H1 (cell line): ENCODE measurements at regions not wholly inside any gene's neighbourhood (a gene's known extent, or its start where the extent isn't known, plus 50 kb on each side); places are given as distances from the start of the nearest gene placed in this dataset.
A peak's percentile ranks its signal among the peaks of the same experiment; 100 is the strongest.
"Not testable (repeated sequence)": the region's sequence is repeated elsewhere in the genome, so short reads cannot be mapped to it uniquely, and the experiment has no call there.

Experiments used
- CTCF ChIA-PET: fragments of 300-600 bp; sonication (Branson Sonifier 250); formaldehyde crosslinking; loops from one replicate; lab custom pipeline; 2021; ENCODE audit not compliant: partially characterized antibody; lab: Charles Lee
- POLR2A ChIA-PET: fragments of 300-600 bp; sonication (Branson Sonifier 250); formaldehyde crosslinking; loops from one replicate; lab custom pipeline; 2021; ENCODE audit warnings: inconsistent platforms; ENCODE audit not compliant: partially characterized antibody; lab: Charles Lee
- DNase-seq, 2 experiments: peaks; one replicate each; pipeline versions ENCODE4 v3.0.0 to v3.0.0-alpha.2; 2010 to 2022; ENCODE audit warnings: low spot score in 2 of 2, low read depth in 1 of 2, mixed read lengths in 1 of 2
- FAIRE-seq: peaks from 2 replicates; lab custom pipeline; 2011; peaks lifted over from hg19 to GRCh38; lab: Jason Lieb, UNC
- H2AFZ ChIP-seq: 2 replicates; pipeline ENCODE4 v1.8.1; 2012; ENCODE audit warnings: low read length, inconsistent platforms
- H2AK5ac ChIP-seq: 2 replicates; pipeline ENCODE4 v1.6.1; 2013; ENCODE audit warnings: low read depth, low read length
- H2BK120ac ChIP-seq: replicated peaks from 2 replicates; pipeline ENCODE3; 2013; ENCODE audit warnings: low read depth, low read length, inconsistent platforms
- H2BK12ac ChIP-seq: 2 replicates; pipeline ENCODE4 v1.6.1; 2013; ENCODE audit warnings: low read depth, low read length
- H2BK15ac ChIP-seq: 2 replicates; pipeline ENCODE4 v1.6.1; 2013; ENCODE audit warnings: low read length
- H2BK20ac ChIP-seq: 2 replicates; pipeline ENCODE4 v1.6.1; 2013; ENCODE audit warnings: low read length
- H2BK5ac ChIP-seq: 2 replicates; pipeline ENCODE4 v1.6.1; 2013; ENCODE audit warnings: low read depth, low read length
- H3K14ac ChIP-seq: 2 replicates; pipeline ENCODE4 v1.6.1; 2013; ENCODE audit warnings: inconsistent platforms; ENCODE audit not compliant: insufficient read length
- H3K18ac ChIP-seq: 2 replicates; pipeline ENCODE4 v1.6.1; 2013; ENCODE audit warnings: low read length; ENCODE audit errors: extremely low read depth
- H3K23ac ChIP-seq: 2 replicates; pipeline ENCODE4 v1.6.1; 2013; ENCODE audit warnings: inconsistent platforms; ENCODE audit not compliant: insufficient read length
- H3K23me2 ChIP-seq: 2 replicates; pipeline ENCODE4 v1.6.1; 2013; ENCODE audit warnings: low read depth, low read length
- H3K27ac ChIP-seq: 2 replicates; pipeline ENCODE4 v1.6.1; 2011; ENCODE audit warnings: low read depth, low read length, inconsistent platforms
- H3K27me3 ChIP-seq, 4 experiments: replicated peaks in 1 of 4; 1 replicate in 1 of 4; 2 replicates in 3 of 4; pipeline versions ENCODE4 v1.6.1 to v1.8.1; 2011 to 2013; ENCODE audit warnings: low read length in 3 of 4, mild to moderate bottlenecking in 3 of 4, inconsistent platforms in 2 of 4, mixed read lengths in 2 of 4, moderate library complexity in 1 of 4; ENCODE audit not compliant: control insufficient read depth in 3 of 4, insufficient read depth in 3 of 4; ENCODE audit errors: extremely low read depth in 1 of 4
- H3K36me3 ChIP-seq, 4 experiments: 2 replicates each; pipeline versions ENCODE4 v1.6.1 to v1.8.1; 2011 to 2013; ENCODE audit warnings: mild to moderate bottlenecking in 4 of 4, low read length in 3 of 4, moderate library complexity in 2 of 4, control low read depth in 1 of 4, inconsistent platforms in 1 of 4; ENCODE audit not compliant: insufficient read depth in 4 of 4, control insufficient read depth in 2 of 4
- H3K4ac ChIP-seq: replicated peaks from 2 replicates; pipeline ENCODE3; 2013; ENCODE audit warnings: low read length, low read depth, mixed read lengths, inconsistent platforms; ENCODE audit not compliant: insufficient read length
- H3K4me1 ChIP-seq, 4 experiments: replicated peaks in 1 of 4; 1 replicate in 1 of 4; 2 replicates in 3 of 4; pipeline versions ENCODE4 v1.6.1 to v1.8.1; 2011 to 2013; ENCODE audit warnings: low read length in 3 of 4, inconsistent platforms in 2 of 4, mixed read lengths in 1 of 4; ENCODE audit not compliant: insufficient read depth in 4 of 4, control insufficient read depth in 3 of 4
- H3K4me2 ChIP-seq, 2 experiments: 2 replicates each; pipeline versions ENCODE4 v1.6.1 to v1.8.1; 2011 to 2013; ENCODE audit warnings: low read depth in 2 of 2, low read length in 2 of 2, control low read depth in 1 of 2, inconsistent platforms in 1 of 2, mild to moderate bottlenecking in 1 of 2; ENCODE audit not compliant: insufficient read depth in 1 of 2
- H3K4me3 ChIP-seq, 4 experiments: fragments of 200-600, 300-600 bp in 1 of 4; sonication (generic), shearing (Covaris generic), sonication (Bioruptor Twin) in 1 of 4; 2 replicates each; pipeline versions ENCODE4 v1.5.1 to v1.8.1; 2011 to 2016; ENCODE audit warnings: low read length in 4 of 4, low read depth in 3 of 4, control low read depth in 2 of 4, inconsistent platforms in 2 of 4, mild to moderate bottlenecking in 2 of 4, mixed read lengths in 1 of 4, moderate library complexity in 1 of 4; ENCODE audit not compliant: insufficient read depth in 2 of 4; ENCODE audit errors: extremely low read depth in 1 of 4
- H3K56ac ChIP-seq: replicated peaks from 2 replicates; pipeline ENCODE3; 2013; ENCODE audit warnings: low read depth, mild to moderate bottlenecking, mixed read lengths, low read length, inconsistent platforms; ENCODE audit not compliant: insufficient read length
- H3K79me1 ChIP-seq: 2 replicates; pipeline ENCODE4 v1.6.1; 2013; ENCODE audit warnings: low read depth, low read length, control low read depth
- H3K79me2 ChIP-seq, 2 experiments: 2 replicates each; pipeline versions ENCODE4 v1.6.1 to v1.8.1; 2012 to 2013; ENCODE audit warnings: low read length in 2 of 2, mild to moderate bottlenecking in 2 of 2, inconsistent platforms in 1 of 2; ENCODE audit not compliant: insufficient read depth in 2 of 2, control insufficient read depth in 1 of 2
- H3K9ac ChIP-seq, 4 experiments: replicated peaks in 1 of 4; 1 replicate in 1 of 4; 2 replicates in 3 of 4; pipeline versions ENCODE4 v1.6.1 to v1.8.1; 2011 to 2013; ENCODE audit warnings: low read depth in 3 of 4, low read length in 3 of 4, control low read depth in 2 of 4, mild to moderate bottlenecking in 2 of 4, moderate library complexity in 2 of 4, inconsistent platforms in 1 of 4; ENCODE audit errors: extremely low read depth in 1 of 4
- H3K9me3 ChIP-seq, 2 experiments: 2 replicates each; pipeline versions ENCODE4 v1.6.1 to v1.8.1; 2012 to 2013; ENCODE audit warnings: mild to moderate bottlenecking in 2 of 2, moderate library complexity in 2 of 2, control low read depth in 1 of 2, inconsistent platforms in 1 of 2, low read depth in 1 of 2, low read length in 1 of 2, mixed read lengths in 1 of 2; ENCODE audit not compliant: insufficient read depth in 2 of 2
- H4K20me1 ChIP-seq, 2 experiments: replicated peaks in 1 of 2; 2 replicates each; pipeline versions ENCODE3 to v1.8.1; 2011 to 2013; ENCODE audit warnings: inconsistent platforms in 2 of 2, low read length in 2 of 2, mild to moderate bottlenecking in 1 of 2; ENCODE audit not compliant: insufficient read depth in 2 of 2, control insufficient read depth in 1 of 2
- H4K5ac ChIP-seq: 2 replicates; pipeline ENCODE4 v1.6.1; 2013; ENCODE audit warnings: low read length, low read depth, mixed read lengths, inconsistent platforms; ENCODE audit not compliant: insufficient read length
- H4K8ac ChIP-seq: 2 replicates; pipeline ENCODE4 v1.8.0; 2013; ENCODE audit warnings: mild to moderate bottlenecking, moderate library complexity, low read length, inconsistent platforms; ENCODE audit not compliant: insufficient read depth; ENCODE audit errors: extremely low read depth
- H4K91ac ChIP-seq: replicated peaks from 2 replicates; pipeline ENCODE3; 2013; ENCODE audit warnings: low read length, mixed read lengths, inconsistent platforms; ENCODE audit not compliant: insufficient read length
- KDM4A ChIP-seq: IDR thresholded peaks from one replicate; pipeline ENCODE4 v1.7.1; 2012; ENCODE audit warnings: low read depth, mild to moderate bottlenecking, moderate library complexity, low read length, inconsistent platforms; ENCODE audit not compliant: severe bottlenecking
- RFX5 ChIP-seq: IDR thresholded peaks from 2 replicates; pipeline ENCODE4 v1.6.1; 2011; ENCODE audit warnings: low read depth, low read length, improper control_type of control experiment, borderline replicate concordance
- WGBS, 2 experiments: shearing (Covaris generic) in 1 of 2; methylation state at CpG; one replicate each; pipeline versions ENCODE4 v1.1.6 to v1.1.7; 2013 to 2015; ENCODE audit warnings: low lambda C conversion rate in 2 of 2, mixed read lengths in 2 of 2, inconsistent platforms in 1 of 2, low coverage in 1 of 2, missing lambda C conversion rate in 1 of 2; ENCODE audit not compliant: insufficient replicate concordance in 2 of 2, insufficient coverage in 1 of 2, insufficient read length in 1 of 2; ENCODE audit errors: extremely low coverage in 1 of 2, missing lambda C conversion rate in 1 of 2; 5-methylcytosine and 5-hydroxymethylcytosine counted together

DNA sequence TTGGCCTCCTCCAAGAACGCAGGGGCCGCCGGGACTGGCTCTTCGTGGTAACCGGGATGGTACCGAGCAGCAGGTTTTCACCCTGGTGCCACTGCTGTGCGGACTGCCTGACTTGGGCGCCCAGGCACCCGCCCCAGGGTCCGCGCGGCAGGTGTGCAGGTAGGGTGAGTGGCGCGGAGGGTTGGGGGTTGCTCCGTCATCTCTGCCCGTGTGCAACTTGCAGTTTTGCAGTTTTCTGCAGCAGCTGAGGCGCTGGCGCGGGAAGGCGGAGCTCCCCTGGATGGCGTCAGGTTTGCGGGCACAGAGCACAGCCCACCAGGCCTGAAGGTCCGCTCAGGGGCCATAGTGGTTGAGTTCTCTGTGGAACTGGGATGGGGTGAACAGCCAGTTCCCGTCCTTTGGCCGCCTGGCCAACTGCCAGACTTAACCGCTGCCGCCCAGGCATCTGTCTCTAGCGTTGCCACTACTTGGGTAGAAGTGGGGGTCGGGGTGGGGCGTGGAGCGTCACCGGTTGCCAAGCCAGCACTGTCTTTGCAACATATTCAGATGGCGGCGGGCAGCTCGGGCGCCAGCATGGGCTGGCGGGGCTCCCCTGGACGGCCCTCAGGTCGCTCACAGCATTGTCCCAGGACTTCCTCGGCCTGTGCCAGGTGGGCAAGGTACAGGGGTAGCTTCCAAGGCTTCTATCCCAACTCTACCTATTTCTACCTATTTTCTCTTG, 417.2 kb downstream of the FOXD4L4 start:
- H3K27me3 ChIP-seq, H4K91ac ChIP-seq, FAIRE-seq, H3K4me1 ChIP-seq, H3K18ac ChIP-seq, H3K9me3 ChIP-seq, H3K56ac ChIP-seq, H3K79me2 ChIP-seq, H3K9ac ChIP-seq, H2AK5ac ChIP-seq, H3K79me1 ChIP-seq, H4K20me1 ChIP-seq, H4K5ac ChIP-seq, H3K14ac ChIP-seq, H2BK5ac ChIP-seq, H4K8ac ChIP-seq, H3K4ac ChIP-seq, H3K36me3 ChIP-seq, POLR2A ChIA-PET, H2BK120ac ChIP-seq, H2BK15ac ChIP-seq, H2BK12ac ChIP-seq, H3K27ac ChIP-seq, H3K23me2 ChIP-seq, CTCF ChIA-PET, H2AFZ ChIP-seq, H2BK20ac ChIP-seq, H3K23ac ChIP-seq: not testable (repeated sequence)
- 32% methylated on average over 19 of the region's 40 CpGs; no CpG with 5 or more reads in 1 of the 2 experiments for WGBS, 2 experiments
- DNase-seq: peak in 1 of 2 experiments; percentile 71
- peak overlapping the region in 1 of 4 experiments; percentile 32; a peak in 1 of 8 replicates for H3K4me3 ChIP-seq
- TF ChIP-seq KDM4A (peak; percentile 29), RFX5 (peak; percentile 57)
- peak overlapping the region in 1 of 2 experiments; percentile 33; a peak in 1 of 4 replicates for H3K4me2 ChIP-seq
